B cell (primary cell): ENCODE measurements at regions not wholly inside any gene's neighbourhood (a gene's known extent, or its start where the extent isn't known, plus 50 kb on each side); places are given as distances from the start of the nearest gene placed in this dataset.

Experiments
- ATAC-seq: fragments of 200-7000 bp; cut with Tn5 transposase; one replicate; pipeline ENCODE4 v1.10.0; 2021; ENCODE audit warnings: low read depth, mild to moderate bottlenecking, moderate number of reproducible peaks, moderate library complexity
- CTCF ChIA-PET: fragments of 350-600 bp; sonication (Branson Sonifier 250); formaldehyde crosslinking; loops from one replicate; lab custom pipeline; 2021; ENCODE audit warnings: antibody characterized with exemption, inconsistent platforms; lab: Charles Lee
- POLR2A ChIA-PET: fragments of 350-600 bp; sonication (Branson Sonifier 250); formaldehyde crosslinking; loops from one replicate; lab custom pipeline; 2021; ENCODE audit warnings: antibody characterized with exemption; lab: Charles Lee
- DNase-seq: peaks from one replicate; pipeline ENCODE4 v3.0.0; 2013
- H2AFZ ChIP-seq: 2 replicates; pipeline ENCODE4 v1.6.1; 2012; ENCODE audit warnings: mild to moderate bottlenecking, low read depth, low read length; ENCODE audit not compliant: insufficient read depth, poor library complexity, severe bottlenecking
- H3K27ac ChIP-seq, 2 donors: 1 replicate in 1 of 2; 2 replicates in 1 of 2; pipeline ENCODE4 v1.5.1; 2012 to 2013; ENCODE audit warnings: low read length in 2 of 2, mild to moderate bottlenecking in 2 of 2, moderate library complexity in 1 of 2
- H3K27me3 ChIP-seq, 4 experiments: fragments of 200-600 bp in 1 of 4; sonication (generic) in 1 of 4; replicated peaks in 1 of 4; 1 replicate in 2 of 4; 2 replicates in 2 of 4; pipeline versions ENCODE4 v1.6.1 to v1.7.0; 2013 to 2016; ENCODE audit warnings: low read length in 3 of 4, mild to moderate bottlenecking in 2 of 4, mixed read lengths in 1 of 4, moderate library complexity in 1 of 4; ENCODE audit not compliant: insufficient read depth in 4 of 4, control insufficient read depth in 3 of 4; ENCODE audit errors: control extremely low read depth in 1 of 4
- H3K36me3 ChIP-seq, 2 experiments: replicated peaks in 1 of 2; 1 replicate in 1 of 2; 2 replicates in 1 of 2; pipeline versions ENCODE4 v1.6.1 to v1.7.1; 2013; ENCODE audit warnings: low read length in 1 of 2; ENCODE audit not compliant: insufficient read depth in 2 of 2, control insufficient read depth in 1 of 2; ENCODE audit errors: control extremely low read depth in 1 of 2, extremely low read depth in 1 of 2
- H3K4me1 ChIP-seq, 2 donors: fragments of 200-600 bp in 1 of 2; sonication (generic) in 1 of 2; 1 replicate in 1 of 2; 2 replicates in 1 of 2; pipeline versions ENCODE4 v1.5.1 to v1.6.1; 2013 to 2017; ENCODE audit warnings: low read length in 2 of 2; ENCODE audit not compliant: control insufficient read depth in 2 of 2, insufficient read depth in 2 of 2
- H3K4me2 ChIP-seq: replicated peaks from 2 replicates; pipeline ENCODE3; 2012; ENCODE audit warnings: mild to moderate bottlenecking, low read depth, low read length; ENCODE audit not compliant: poor library complexity, severe bottlenecking
- H3K4me3 ChIP-seq, 5 experiments: fragments of 200-600 bp in 1 of 5; sonication (generic) in 1 of 5; 1 replicate in 3 of 5; 2 replicates in 2 of 5; pipeline versions ENCODE4 v1.5.1 to v1.7.0; 2011 to 2016; ENCODE audit warnings: low read length in 4 of 5, mild to moderate bottlenecking in 4 of 5, low read depth in 2 of 5, control low read depth in 1 of 5, moderate library complexity in 1 of 5; ENCODE audit not compliant: insufficient read depth in 1 of 5; ENCODE audit errors: control extremely low read depth in 1 of 5, extremely low read depth in 1 of 5
- H3K79me2 ChIP-seq: fragments of 200-600 bp; sonication (generic); one replicate; pipeline ENCODE4 v1.6.0; 2016; ENCODE audit warnings: low read length; ENCODE audit not compliant: control insufficient read depth, insufficient read depth
- H3K9ac ChIP-seq: fragments of 200-600 bp; sonication (generic); 2 replicates; pipeline ENCODE4 v1.6.1; 2017; ENCODE audit warnings: mild to moderate bottlenecking, low read length, moderate library complexity
- H3K9me3 ChIP-seq, 3 donors: one replicate each; pipeline versions ENCODE4 v1.6.1 to v1.7.1; 2013; ENCODE audit warnings: low read length in 2 of 3; ENCODE audit not compliant: control insufficient read depth in 2 of 3, insufficient read depth in 1 of 3; ENCODE audit errors: control extremely low read depth in 1 of 3
- H4K20me1 ChIP-seq: 2 replicates; pipeline ENCODE4 v1.6.0; 2012; ENCODE audit warnings: mild to moderate bottlenecking, low read length; ENCODE audit not compliant: insufficient read depth, control insufficient read depth, poor library complexity, severe bottlenecking
- H3K27ac Mint-ChIP-seq: one replicate; pipeline ENCODE4 v1.8.0; 2021; ENCODE audit warnings: mixed read lengths
- H3K27me3 Mint-ChIP-seq: one replicate; pipeline ENCODE4 v1.8.0; 2021; ENCODE audit warnings: mixed read lengths
- H3K4me1 Mint-ChIP-seq: one replicate; pipeline ENCODE4 v1.8.0; 2021; ENCODE audit warnings: mixed read lengths
- H3K4me3 Mint-ChIP-seq: one replicate; pipeline ENCODE4 v1.8.0; 2021; ENCODE audit warnings: mixed read lengths
- H3K9me3 Mint-ChIP-seq: one replicate; pipeline ENCODE4 v1.8.0; 2022; ENCODE audit warnings: mixed read lengths; ENCODE audit not compliant: insufficient read depth
- EZH2 ChIP-seq: IDR thresholded peaks from 2 replicates; pipeline ENCODE4 v1.6.1; 2012; ENCODE audit warnings: borderline replicate concordance, low read depth, mild to moderate bottlenecking, moderate library complexity, low read length; ENCODE audit not compliant: insufficient read depth, poor library complexity, severe bottlenecking
- WGBS: methylation state at CpG from one replicate; pipeline ENCODE4 v1.1.5; 2013; ENCODE audit warnings: missing lambda C conversion rate; ENCODE audit not compliant: insufficient coverage; 5-methylcytosine and 5-hydroxymethylcytosine counted together
- intact Hi-C: fragments of 100-400 bp; cut with micrococcal nuclease; formaldehyde crosslinking; loops from one replicate; pipeline ENCODE4 v1.10.0; 2022
- TF ChIP-seq, protein P1 (sequence below): fragments of 200-600 bp; IDR thresholded peaks from one replicate; pipeline ENCODE4 v1.8.0; 2022; ENCODE audit warnings: antibody characterized with exemption, mild to moderate bottlenecking

DNA sequence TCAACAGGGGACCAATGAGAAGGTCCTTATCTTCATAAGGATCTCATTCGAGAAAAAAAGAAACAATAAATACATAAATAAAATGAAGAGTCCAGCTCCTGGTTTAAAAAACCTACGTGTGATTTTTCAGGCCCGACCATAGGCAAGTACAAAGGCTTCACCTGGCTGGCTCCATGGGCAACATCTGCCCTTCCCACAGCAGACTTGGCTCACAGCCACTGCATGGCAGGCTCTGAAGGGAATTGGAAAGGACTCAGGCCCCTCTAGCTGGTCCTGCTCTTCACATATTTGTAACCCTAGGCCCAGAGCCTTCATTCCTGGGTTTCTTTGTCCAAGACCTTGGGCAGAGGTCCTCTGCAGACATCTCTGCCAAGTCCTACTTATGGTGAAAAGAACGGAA lies 228.1 kb downstream of the QDPR start:
- Histone ChIP-seq H3K4me2 (no peak overlapping the region), H4K20me1 (no peaks in the 10 kb centered on the region), H3K9me3 (no peaks in the 10 kb centered on the region), H3K27ac (no peak overlapping the region), H3K4me1 (no peaks in the 10 kb centered on the region), H3K4me3 (no peak overlapping the region), H3K27me3 (no peaks in the 10 kb centered on the region), H3K79me2 (no peaks in the 10 kb centered on the region), H2AFZ (no peak overlapping the region), H3K9ac (no peak overlapping the region), H3K36me3 (no peaks in the 10 kb centered on the region)
- no peaks in the 10 kb centered on the region for H3K4me1 Mint-ChIP-seq
- WGBS = 84% methylated on average over 3 of the region's 4 CpGs
- H3K27me3 Mint-ChIP-seq = no peaks in the 10 kb centered on the region
- no peak overlapping the region for H3K27ac Mint-ChIP-seq
- CTCF ChIA-PET = no interaction called here
- TF ChIP-seq, protein P1, sequence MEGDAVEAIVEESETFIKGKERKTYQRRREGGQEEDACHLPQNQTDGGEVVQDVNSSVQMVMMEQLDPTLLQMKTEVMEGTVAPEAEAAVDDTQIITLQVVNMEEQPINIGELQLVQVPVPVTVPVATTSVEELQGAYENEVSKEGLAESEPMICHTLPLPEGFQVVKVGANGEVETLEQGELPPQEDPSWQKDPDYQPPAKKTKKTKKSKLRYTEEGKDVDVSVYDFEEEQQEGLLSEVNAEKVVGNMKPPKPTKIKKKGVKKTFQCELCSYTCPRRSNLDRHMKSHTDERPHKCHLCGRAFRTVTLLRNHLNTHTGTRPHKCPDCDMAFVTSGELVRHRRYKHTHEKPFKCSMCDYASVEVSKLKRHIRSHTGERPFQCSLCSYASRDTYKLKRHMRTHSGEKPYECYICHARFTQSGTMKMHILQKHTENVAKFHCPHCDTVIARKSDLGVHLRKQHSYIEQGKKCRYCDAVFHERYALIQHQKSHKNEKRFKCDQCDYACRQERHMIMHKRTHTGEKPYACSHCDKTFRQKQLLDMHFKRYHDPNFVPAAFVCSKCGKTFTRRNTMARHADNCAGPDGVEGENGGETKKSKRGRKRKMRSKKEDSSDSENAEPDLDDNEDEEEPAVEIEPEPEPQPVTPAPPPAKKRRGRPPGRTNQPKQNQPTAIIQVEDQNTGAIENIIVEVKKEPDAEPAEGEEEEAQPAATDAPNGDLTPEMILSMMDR = no peak
- no peak for TF ChIP-seq EZH2
- ATAC-seq (no peak), DNase-seq (no peak)
- no peak overlapping the region for H3K4me3 Mint-ChIP-seq
- POLR2A ChIA-PET = no interaction called here
- intact Hi-C loops = no loop called here
- H3K9me3 Mint-ChIP-seq = no peaks in the 10 kb centered on the region

DNA sequence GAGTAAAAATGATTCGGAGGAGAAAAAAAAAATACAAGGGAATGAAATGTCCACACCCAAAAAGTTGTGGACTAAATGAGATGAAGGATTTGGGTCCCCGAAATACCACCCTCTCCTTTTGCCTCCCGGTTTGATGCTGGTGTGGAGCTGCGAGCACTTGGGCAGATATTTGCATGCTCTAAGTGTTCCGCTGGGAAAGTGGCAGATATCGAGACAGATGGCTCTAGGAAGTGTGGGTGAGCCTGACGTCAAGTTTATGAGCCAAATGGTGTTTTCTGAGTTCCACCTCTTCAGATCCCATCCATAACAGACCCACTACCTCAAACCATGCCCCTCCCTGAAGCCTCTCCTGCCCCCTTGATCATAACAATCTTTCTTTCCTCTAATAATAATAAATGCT lies 228.6 kb downstream of the QDPR start:
- ATAC-seq (no peak), DNase-seq (no peak)
- Mint-ChIP-seq H3K4me1 (no peaks in the 10 kb centered on the region), H3K27me3 (no peaks in the 10 kb centered on the region), H3K4me3 (no peak overlapping the region), H3K27ac (no peak overlapping the region), H3K9me3 (no peaks in the 10 kb centered on the region)
- Histone ChIP-seq H3K36me3 (no peaks in the 10 kb centered on the region), H4K20me1 (no peaks in the 10 kb centered on the region), H3K27me3 (no peaks in the 10 kb centered on the region), H3K4me3 (no peak overlapping the region), H2AFZ (no peak overlapping the region), H3K27ac (no peak overlapping the region), H3K9me3 (no peaks in the 10 kb centered on the region), H3K9ac (no peak overlapping the region), H3K4me1 (no peaks in the 10 kb centered on the region), H3K4me2 (no peak overlapping the region), H3K79me2 (no peaks in the 10 kb centered on the region)
- CTCF ChIA-PET = no interaction called here
- POLR2A ChIA-PET = no interaction called here
- TF ChIP-seq EZH2 = no peak
- TF ChIP-seq, protein P1 = no peak
- 93% methylated on average over 5 of the region's 7 CpGs for WGBS
- intact Hi-C loops = no loop called here
